NCI-H1105 (cell line): ENCODE measurements at regions not wholly inside any gene's neighbourhood (a gene's known extent, or its start where the extent isn't known, plus 50 kb on each side); places are given as distances from the start of the nearest gene placed in this dataset.

Source experiments
- DNase-seq: peaks from one replicate; lab custom pipeline; 2025; lab: John Stamatoyannopoulos, UW

DNA sequence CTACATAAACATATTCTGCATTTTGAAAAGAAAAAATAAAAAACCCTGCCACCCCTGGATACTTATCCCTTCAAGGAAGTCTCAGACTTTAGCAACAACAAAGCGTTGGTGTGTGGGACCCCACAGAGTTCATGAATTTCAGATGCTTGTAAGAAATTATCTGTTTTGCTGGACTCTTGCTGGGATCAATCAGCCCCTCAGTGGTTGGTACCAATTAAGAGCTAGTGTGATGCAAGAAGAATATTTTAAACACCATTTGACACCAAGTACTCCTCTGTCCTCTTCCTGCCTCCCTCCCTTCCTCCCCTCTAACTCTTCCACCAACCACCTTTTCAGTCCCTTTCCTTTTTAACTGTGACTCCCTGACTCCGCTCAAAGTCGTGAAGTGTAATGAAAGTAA, 51.5 kb downstream of the SST start:
- no peak for DNase-seq

DNA sequence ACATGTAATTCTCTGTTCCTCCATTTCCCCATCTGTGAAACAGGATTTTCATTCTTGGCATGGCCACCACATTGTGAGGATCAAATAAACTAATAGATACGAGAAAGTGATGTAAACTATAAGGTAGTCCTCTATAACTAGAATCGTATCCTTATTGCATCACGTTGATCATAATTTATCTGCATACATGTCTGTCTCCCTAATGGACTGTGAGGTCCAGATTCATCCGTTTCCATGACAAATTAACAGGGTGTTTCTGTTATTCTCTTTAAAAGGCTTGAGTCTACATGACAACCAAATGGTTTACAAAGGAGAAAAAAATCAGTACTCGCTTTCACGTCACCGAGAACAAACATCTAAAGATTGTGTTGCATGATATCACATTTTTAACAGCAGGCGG, 53.0 kb downstream of the SST start:
- no peak for DNase-seq

DNA sequence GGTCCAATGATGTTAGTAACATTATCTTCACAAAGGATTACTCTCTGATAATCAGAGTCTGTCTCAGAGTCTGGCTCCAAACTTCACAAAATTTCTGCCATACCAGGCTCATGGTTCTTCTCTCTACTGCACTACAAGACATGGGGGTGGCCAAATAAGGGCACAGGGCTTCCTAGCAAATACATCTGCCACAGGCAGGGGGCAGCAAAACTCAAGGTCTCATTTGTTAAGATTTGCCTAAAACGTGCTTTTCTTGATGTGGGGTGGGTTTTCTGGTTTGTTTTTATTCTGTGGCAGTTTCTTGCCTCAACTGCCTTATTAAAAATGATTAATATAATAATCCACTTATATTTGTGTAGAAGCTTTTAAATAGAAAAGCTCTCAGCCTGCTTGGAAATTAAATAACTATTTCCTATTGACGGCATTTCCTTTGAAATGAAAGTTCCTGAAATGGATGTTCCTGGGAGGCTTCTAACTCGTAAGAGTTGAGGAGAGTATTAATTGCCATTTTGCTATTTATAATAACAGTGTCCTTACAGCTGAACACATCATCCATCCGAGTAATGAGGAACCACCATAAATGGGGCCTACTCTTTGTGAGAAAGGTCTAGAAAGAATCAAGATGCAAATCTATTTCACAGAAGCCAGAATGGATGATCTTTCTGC, 53.8 kb downstream of the SST start:
- DNase-seq: peak; percentile 56

DNA sequence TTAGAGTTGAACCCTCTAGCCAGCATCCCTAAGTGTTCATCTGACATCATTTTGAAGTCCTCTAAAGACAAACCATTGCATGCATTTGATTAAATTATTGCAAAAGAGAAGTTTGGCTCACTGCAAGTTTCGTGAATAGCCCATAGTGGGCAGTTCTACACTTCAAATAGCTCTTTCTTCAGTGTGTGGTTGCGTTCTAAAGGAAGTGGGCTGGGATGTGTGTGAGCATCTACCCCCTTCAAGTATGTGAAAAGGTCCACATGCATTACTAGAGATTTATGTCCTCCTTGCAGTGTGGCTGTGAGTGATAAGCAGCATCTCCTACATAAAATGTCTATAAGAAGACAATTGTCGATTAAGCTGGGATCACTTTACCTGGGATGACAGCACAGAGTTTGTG, 54.6 kb downstream of the SST start:
- DNase-seq: no peak

DNA sequence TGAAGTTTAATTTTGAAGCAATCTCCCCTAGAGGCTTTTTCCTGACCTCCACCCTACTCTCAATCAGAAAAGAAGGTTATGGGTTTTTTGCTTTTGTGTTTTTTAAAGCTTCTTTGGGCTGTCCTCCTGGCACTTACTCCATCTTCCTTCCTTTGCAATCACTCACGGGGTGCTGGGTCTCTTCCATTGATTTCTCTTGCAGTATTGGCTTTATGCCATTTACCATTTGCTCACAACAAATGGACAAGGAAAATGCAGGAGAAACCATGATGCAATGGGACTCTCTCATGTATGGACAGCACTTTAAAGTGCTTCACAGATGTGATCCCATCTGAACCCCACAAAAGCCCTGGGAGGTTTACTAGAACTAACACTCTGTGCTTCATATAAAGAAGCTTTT, 57.5 kb downstream of the SST start:
- no peak for DNase-seq

DNA sequence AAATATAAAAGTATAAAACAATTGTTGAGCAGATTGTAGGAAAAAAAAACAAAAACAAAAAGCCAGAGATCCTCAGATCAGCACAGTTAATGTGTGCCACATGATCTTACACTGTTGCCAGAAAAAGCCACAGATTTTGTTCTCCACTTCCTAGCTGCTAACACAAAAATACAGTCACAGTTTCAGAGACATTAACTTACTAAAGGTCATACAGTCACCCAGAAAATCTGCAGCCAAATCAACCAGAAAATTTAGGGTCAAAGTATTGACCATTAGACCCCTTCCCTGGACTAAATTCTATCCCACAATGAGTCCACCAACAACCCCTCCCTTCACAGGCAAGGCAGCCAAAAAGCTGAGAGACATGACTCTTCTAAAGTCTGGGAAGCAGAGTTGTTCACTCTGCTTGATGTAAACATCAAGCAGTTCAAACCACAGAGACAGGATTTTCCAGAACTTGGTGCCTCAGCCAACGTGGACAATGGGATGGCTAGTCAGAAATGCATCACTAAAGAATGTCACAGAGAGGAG, 59.1 kb downstream of the SST start:
- no peak for DNase-seq

DNA sequence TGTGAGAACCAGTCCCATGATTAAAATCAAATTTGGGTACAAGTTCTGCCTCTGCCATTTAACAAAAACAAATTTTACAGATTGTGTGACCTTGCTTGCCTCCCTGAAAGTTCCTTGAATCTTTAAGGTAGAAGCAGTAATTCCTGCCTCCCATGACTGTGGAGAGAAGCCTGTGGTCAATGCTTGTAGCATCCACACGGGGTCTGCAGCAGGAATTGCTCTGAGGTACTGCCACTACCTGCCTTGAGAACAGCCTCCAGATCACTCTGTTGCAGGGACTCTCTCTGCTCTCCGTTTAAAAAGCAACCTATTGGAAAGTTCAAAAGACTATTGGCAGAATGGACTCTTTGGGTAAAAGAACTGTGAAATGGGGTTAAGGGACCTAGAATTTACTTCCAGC, 75.9 kb downstream of the SST start:
- DNase-seq: no peak

DNA sequence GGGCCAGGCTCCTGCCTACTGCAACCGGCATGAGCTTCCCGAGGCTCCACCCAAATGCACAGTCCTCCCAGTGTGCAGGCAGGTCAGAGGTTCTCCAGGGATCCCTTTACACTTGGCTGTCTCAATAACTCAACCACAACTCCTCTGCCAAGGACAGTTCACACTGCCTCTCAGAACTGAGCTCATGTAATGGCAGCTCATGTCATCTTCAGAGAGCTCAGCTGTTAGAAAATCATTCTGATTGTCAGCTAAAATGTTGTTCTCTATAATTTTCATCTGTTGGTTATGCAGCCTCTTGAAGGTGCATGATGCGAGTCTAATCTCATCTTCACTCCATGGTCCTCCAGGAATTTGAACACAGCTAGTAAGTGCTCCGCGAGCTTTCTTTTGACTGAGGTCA, 76.7 kb downstream of the SST start:
- no peak for DNase-seq

DNA sequence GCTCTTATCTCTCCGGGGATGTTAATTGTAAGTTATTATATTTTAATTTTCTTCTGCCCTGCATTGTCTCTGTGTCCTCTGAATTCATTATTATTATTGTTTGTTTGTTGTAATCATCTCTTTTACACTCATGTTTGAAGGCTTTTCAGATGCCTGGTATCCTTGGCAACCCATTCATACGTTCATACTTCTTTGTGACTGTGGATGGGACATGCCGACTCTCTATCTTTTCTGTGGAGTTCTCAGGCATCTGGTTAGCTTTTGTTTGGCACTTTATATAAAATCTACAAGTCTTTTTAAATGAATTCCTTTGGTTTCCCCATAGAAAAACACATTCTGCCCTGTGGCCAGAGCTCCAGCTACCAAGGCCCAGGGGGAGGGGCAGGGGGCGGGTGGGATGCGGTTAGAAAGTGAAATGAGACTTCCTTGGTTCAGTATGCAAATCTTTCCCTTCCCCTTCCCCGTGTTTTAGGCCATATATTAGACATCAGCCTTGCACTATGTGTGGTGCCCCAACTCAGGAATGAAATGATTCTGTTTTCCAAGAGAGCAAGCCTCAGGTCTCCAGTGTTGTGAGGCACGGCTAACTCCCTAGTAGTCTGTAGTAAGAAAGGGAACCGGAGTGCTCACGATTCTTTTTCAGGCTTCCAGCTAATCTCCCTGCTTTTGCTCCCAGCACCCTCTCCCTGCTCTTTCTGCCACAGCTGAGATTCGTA, 79.2 kb downstream of the SST start:
- no peak for DNase-seq

DNA sequence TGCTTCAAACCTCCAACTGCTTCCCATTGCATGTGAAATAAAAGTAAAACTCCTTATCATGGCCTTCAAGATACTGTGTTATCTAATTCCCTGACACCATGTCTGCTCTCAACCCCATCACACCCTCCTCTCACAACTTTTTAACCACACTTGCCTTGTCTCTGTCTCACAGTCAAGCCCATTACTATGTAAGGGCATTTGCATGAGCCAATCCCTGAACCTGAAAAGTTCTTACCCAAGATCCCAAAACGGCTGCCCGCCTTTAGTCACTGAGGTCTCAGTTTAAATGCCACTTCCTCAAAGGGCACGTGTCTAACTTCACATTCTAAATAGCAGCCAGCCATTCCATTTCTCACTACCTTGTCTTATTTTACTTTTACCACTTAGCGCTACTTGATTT, 83.1 kb downstream of the SST start:
- DNase-seq: no peak

DNA sequence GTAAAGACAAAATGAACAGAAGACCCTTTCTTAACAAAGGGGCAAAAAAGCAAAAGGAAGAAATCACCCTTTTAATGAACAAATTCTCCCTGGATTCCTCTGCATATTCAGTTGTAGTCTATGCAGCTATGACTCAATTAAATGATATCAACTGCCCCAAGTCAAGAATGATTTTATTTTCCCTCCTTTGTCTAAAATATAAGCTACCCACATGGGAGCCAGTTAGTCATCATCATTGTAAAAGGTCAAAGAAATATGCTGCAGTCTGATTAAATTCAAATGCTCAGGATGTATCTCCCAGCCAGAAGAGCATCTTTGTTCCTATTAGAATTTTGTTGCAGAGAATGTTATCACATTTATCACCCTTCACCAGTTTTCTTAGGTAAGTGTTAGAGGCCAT, 84.0 kb downstream of the SST start:
- DNase-seq: no peak

DNA sequence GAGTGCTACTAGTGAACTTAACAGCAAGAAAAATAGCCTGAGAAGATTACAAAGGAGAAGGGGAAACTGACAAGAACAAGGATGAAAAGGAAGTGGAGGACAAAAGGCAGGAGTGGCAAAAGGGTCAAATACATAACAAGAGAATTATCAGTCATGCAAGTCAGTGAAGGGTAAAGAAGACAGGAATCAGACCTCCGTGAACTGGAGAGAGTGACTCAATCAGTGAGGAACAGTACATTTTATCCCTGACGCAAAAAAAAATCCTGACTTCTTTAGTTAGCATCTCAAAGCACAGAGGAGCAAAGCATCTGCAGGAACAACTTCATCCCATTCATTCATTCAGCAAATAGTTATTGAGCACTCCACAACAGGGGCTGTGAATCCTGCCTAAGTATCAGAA, 97.8 kb downstream of the SST start:
- no peak for DNase-seq

DNA sequence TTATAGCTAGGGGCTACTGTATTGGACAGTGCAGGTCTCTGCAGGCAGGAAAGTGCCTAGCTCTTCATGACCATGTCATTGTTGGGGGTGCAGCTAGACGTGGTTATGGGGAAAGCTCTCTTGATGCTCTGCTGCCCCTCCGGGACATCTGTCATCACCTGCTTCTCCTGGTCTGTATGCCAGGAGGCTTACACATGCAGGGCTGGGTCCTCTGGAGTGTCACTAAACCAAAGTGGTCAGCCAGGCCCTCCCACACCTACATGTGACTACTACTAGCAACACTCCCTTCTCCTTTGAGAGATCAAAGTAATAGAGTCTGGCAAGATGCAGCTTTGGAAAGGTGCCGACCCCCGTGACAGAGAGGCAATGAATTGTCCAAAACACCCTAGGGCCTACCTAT, 98.5 kb downstream of the SST start:
- DNase-seq: no peak

DNA sequence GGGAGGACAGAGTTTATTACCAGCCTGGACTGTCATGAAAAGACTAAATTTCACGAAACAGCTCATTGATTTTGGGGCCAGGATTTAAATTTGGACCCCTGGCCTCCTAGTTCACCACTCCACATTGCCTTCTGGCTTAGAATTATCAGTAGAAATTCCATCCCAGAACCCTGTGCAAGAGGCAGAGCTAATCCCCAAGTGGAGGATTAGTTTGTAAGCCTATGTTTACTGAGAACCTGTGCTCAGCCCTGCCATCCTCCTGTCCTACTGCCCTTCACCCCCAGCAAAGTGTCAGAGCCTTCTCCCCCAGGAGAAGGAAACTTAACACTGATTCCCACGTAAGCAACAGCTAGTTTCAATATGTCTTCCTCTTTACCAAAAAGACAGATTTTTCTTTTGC, 99.4 kb downstream of the SST start:
- DNase-seq: no peak

DNA sequence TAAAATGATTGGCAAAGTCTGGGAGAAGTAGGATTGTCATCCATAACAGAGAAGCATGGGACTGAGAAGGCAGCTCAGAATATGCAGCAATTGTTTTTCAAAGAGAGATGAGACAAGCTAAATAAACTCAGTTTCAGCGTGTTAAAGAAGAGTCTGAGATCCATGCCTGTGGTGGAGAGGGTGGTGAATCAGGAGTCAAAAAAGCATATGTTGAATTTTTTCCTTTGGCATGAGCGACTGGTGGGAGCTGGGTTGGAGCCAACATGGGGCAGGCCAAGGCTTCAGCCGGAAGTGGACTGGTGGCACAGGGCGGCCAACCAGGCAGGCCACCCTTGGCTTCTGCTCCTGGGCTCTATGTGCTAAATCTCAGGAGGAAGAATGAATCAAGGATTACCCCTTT, 102.0 kb downstream of the SST start:
- DNase-seq: no peak

DNA sequence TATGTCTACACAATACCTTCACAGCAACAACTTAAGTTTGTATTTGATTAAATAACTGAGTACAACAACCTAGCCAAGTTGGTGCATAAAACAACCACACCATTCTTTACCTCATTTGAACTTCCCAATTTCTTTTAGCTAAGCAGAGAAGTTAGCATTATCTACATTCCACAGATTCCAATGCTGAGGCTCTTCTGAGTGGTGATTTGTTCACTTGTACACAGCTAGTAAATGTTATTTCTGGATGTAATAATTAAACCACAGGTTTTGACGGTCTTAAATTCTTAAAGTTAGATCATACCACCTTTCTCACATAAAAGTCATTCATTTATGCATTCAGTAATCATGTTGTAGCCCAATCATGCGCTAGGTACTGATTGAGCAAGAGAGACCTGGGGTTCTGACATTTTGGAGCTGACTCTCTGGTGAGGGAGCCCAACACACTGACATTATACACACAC, 102.5 kb downstream of the SST start:
- no peak for DNase-seq

DNA sequence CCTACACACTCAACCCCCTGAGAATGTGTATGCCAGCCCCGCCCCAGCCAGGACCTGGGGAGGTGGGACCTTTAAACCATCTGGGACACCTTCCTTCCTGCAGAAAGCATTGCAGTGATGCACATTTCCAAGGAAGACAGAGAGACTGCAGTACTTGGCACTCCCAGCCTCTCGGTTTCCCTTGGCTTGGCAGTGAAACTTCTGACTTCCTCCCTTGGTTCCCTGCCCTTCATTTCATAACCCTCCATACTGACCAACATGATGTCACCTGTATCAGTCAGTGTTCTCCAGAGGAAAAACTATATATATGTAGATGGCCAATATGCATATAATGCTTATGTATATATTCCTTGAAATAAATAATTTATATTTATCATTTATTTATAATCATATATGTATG, 103.2 kb downstream of the SST start:
- DNase-seq: no peak

DNA sequence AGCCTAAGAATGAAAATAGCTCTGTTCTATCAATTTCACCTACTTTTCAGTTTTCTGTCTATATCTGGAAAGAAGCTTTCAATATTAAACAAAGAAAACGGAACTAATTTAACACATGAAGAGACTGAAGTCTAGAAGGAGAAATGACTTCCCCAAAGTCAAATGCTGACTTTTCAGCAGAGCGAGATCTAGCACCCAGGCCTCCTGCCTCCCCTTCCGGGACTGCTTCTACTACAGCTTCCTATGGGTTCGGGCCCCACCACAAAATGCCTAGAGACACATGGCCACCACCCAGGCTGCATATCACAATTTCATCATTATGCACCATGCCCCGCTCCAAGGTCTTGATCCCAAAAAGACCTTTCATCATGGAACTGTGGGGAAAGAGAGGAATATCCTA, 104.5 kb downstream of the SST start:
- DNase-seq: no peak

DNA sequence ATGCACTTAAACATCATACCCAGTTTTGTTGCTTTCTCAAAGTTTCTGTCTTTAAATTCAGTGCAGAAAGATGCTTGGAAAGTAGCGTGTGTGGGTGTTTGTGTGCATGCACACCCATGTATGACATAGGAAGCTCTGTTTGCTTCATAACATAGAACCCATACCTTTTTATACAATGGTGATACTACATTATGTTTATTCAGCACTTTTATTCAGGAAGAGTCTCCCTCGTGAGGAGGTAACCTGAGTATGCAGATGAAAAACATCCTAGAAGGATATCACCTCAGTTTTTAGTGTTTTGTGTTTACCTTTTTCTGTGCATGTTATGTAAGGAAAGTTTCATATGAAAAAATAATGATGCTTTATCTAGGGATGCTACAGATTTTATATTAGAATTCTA, 111.2 kb downstream of the SST start:
- no peak for DNase-seq

DNA sequence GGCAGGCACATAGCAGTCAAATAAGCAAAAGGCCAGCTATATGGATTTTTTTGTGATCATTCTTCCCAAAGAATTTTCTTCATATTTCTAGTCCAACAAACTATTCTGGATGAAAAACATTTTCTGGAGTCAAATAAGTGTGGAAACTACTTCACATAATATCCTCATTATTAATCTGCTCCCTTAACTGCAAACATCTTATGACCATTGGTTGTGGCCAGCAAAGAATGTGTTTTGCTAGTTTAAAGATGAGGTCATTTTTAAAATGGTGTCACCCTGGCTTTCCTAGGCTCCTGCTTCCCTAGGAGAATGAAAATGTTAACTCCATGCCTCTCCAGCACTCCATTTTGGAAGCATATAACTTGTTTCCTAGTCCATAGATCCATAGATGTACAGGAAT, 118.8 kb downstream of the SST start:
- no peak for DNase-seq

DNA sequence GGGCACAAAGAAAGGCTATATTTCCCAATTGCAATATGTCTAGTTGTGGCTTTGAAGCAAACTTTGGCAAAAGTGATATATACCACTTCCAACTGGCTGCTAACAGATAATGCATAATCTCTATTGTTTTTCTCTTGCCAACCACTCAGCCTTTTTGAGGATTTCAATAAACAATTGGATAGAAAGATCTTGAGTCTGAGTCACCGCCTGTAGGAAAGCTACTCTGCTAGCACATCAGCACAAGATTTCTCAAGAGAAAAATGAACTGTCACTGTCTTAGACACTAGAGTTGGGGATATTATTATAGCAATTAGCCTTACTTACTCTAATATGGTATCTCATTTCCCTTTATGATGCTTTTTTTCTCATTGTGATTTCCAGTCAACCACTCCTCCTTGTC, 119.7 kb downstream of the SST start:
- no peak for DNase-seq

DNA sequence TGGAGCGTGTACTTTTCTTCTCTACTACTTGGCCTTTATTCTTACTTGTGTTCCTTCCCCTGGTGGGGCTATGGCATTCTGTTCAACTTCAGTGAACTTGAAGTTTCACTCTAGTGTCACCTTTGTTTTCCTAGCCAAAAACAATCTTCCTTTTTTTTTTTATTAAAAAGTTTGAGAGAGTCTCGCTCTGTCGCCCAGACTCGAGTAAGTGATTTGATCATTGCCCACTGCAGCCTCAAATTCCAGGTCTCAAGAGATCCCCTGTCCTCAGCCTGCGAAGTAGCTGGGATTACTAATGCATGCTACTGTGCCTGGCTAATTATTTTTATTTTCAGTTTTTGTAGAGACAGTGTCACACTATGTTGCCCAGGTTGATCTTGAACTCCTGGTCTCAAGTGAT, 124.8 kb downstream of the SST start:
- no peak for DNase-seq

DNA sequence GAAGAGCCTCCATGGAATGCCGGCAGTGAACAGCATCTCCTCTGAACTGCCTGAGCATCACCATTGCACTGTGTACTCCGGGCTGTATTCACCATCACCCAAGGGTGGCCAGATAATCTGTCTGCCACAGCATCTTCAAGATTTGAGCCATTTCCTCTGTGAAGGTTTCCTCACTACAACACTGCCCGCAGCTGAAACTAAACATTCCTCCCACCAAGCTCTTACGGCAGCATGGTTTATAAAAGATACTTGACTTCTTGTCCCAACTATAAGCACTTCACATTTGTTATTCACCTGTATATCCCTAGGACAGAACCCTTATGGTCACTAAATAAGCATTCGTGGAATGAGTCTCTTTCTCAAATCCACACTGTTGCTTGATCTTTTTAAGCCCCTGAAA, 125.9 kb downstream of the SST start:
- DNase-seq: no peak

DNA sequence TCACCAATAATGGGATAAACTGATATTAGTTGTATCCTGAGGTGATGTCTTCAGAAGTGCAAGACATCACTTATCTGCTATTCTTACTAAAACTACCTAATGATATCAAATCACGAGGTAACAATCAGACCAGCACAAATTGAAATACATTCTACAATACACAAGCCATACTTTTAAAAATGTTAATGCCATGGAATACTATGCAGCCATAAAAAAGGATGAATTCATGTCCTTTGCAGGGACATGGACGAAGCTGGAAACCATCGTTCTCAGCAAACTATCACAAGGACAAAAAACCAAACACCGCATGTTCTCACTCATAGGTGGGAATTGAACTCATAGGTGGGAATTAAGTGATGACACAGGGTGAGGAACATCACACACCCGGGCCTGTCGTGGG, 129.3 kb downstream of the SST start:
- DNase-seq: no peak
